Mammary epithelial cell (primary cell): ENCODE measurements at regions not wholly inside any gene's neighbourhood (a gene's known extent, or its start where the extent isn't known, plus 50 kb on each side); places are given as distances from the start of the nearest gene placed in this dataset.

Experiments
- CTCF ChIP-seq, 2 donors: IDR thresholded peaks in 1 of 2; conservative IDR thresholded peaks in 1 of 2; 2 replicates each; pipeline ENCODE4 v1.5.1; 2011 to 2012; ENCODE audit warnings: inconsistent platforms in 2 of 2, low read length in 2 of 2, mild to moderate bottlenecking in 2 of 2, control low read depth in 1 of 2, low read depth in 1 of 2; ENCODE audit not compliant: insufficient read depth in 1 of 2; ENCODE audit errors: extremely low read depth in 1 of 2
- EZH2 ChIP-seq: IDR thresholded peaks from 2 replicates; pipeline ENCODE4 v1.6.1; 2012; ENCODE audit warnings: low read length, inconsistent platforms, borderline replicate concordance

DNA sequence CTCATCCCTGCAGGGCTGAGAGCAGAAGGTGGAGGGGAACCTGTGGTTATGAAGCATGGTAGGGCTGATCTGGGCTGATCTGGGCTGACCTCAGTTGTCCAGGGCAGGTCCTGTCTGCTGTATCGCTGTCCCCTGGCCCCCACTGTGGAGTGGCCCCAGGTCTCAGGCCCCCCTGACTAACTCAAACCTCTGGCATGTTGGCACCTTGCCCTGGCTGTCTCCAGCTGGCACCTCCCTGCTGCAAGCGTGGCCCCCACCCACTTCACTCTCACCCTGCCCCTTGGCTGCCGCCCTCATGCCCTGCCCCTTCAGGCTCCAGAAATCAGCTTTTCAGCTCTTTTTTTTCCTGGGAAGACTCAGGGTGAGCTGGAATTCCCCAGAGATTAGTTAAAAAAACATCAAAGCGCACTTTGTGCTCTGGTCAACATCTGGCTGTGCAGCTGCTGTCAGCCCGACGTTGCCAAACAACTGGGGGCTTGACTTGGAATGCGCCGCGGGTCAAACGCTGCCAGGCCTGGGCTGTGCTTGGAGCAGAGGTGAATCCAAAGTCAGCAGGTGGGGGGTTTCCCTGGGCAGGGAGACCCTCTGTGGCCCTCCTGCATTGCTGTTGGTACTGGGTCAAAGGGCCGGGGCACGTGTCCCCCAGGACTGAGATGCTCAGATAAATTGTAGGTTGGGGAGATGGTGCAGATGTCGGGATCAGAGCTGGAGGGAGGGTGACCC, 173.8 kb upstream of the HDAC4 start:
- no peak for TF ChIP-seq CTCF (conservative IDR thresholded peaks at IDR 0.05 in 1 of 2, IDR thresholded peaks at IDR 0.05 in 1 of 2; ENCODE audit: extremely low read depth in 1 of 2, insufficient read depth in 1 of 2, low read depth in 1 of 2, low read length in 2 of 2)
- no peak for TF ChIP-seq EZH2
